Transverse colon (tissue), 4 donors: ENCODE measurements at regions not wholly inside any gene's neighbourhood (a gene's known extent, or its start where the extent isn't known, plus 50 kb on each side); places are given as distances from the start of the nearest gene placed in this dataset.

ENCODE experiments used
- POLR2A ChIP-seq: fragments of 450-650 bp; IDR thresholded peaks from one replicate; pipeline ENCODE4 v1.6.1; 2016; ENCODE audit warnings: antibody characterized with exemption, mild to moderate bottlenecking, moderate library complexity
- POLR2AphosphoS5 ChIP-seq, 3 donors: sonication (generic); formaldehyde crosslinking; IDR thresholded peaks; one replicate each; pipeline ENCODE4 v1.6.1; 2016; ENCODE audit warnings: antibody characterized with exemption in 3 of 3
- TF ChIP-seq, protein P1 (sequence below), 5 experiments: fragments of 200-600 bp in 3 of 5; fragments of 450-650 bp in 2 of 5; sonication (generic) in 3 of 5; IDR thresholded peaks; 1 replicate in 2 of 5; 2 replicates in 3 of 5; pipeline ENCODE4 v1.5.1; 2016 to 2017; ENCODE audit warnings: antibody characterized with exemption in 5 of 5, inconsistent platforms in 3 of 5, mild to moderate bottlenecking in 2 of 5, moderate library complexity in 1 of 5

- TF ChIP-seq, protein P1, sequence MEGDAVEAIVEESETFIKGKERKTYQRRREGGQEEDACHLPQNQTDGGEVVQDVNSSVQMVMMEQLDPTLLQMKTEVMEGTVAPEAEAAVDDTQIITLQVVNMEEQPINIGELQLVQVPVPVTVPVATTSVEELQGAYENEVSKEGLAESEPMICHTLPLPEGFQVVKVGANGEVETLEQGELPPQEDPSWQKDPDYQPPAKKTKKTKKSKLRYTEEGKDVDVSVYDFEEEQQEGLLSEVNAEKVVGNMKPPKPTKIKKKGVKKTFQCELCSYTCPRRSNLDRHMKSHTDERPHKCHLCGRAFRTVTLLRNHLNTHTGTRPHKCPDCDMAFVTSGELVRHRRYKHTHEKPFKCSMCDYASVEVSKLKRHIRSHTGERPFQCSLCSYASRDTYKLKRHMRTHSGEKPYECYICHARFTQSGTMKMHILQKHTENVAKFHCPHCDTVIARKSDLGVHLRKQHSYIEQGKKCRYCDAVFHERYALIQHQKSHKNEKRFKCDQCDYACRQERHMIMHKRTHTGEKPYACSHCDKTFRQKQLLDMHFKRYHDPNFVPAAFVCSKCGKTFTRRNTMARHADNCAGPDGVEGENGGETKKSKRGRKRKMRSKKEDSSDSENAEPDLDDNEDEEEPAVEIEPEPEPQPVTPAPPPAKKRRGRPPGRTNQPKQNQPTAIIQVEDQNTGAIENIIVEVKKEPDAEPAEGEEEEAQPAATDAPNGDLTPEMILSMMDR (IDR thresholded peaks at IDR 0.05), result no peak
- TF ChIP-seq POLR2AphosphoS5 (IDR thresholded peaks at IDR 0.05) (no peak), POLR2A (no peak)
Measured at GRCh38 chr1:193568512-193568911, 382.1 kb upstream of the B3GALT2 start.
